ENCODE measurements at regions not wholly inside any gene's neighbourhood (a gene's known extent, or its start where the extent isn't known, plus 50 kb on each side); places are given as distances from the start of the nearest gene placed in this dataset.
"Not testable (repeated sequence)": the region's sequence is repeated elsewhere in the genome, so short reads cannot be mapped to it uniquely, and the experiment has no call there.

DNA sequence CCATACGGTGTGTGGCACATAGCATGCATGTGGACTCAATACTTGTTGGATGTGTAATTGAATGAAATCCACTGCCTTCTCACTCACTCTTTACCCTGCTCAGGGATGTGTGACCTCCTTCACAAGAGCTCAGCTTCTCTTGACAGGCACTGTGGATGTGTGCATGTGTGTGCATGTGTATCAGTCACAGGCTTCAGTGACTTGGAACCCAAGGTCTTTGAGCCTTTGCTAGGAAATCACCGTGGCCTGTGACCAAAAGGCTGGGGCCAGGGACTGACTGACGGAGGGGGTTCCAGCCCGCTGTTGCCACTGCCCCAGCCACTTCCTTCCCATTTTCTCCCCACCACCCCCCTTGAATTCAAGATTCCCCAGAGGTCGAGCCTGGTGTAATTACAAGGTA lies 144.4 kb upstream of the POU3F1 start:
- TF ChIP-seq, protein P1, sequence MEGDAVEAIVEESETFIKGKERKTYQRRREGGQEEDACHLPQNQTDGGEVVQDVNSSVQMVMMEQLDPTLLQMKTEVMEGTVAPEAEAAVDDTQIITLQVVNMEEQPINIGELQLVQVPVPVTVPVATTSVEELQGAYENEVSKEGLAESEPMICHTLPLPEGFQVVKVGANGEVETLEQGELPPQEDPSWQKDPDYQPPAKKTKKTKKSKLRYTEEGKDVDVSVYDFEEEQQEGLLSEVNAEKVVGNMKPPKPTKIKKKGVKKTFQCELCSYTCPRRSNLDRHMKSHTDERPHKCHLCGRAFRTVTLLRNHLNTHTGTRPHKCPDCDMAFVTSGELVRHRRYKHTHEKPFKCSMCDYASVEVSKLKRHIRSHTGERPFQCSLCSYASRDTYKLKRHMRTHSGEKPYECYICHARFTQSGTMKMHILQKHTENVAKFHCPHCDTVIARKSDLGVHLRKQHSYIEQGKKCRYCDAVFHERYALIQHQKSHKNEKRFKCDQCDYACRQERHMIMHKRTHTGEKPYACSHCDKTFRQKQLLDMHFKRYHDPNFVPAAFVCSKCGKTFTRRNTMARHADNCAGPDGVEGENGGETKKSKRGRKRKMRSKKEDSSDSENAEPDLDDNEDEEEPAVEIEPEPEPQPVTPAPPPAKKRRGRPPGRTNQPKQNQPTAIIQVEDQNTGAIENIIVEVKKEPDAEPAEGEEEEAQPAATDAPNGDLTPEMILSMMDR (IDR thresholded peaks at IDR 0.05): no peak
- ATAC-seq (no peak), DNase-seq (no peak)
- Histone ChIP-seq H3K36me3 (no peaks in the 10 kb centered on the region), H3K27ac (no peak overlapping the region), H3K9me3 (no peaks in the 10 kb centered on the region), H3K4me1 (peaks cover 12% of the 10 kb centered on the region), H3K4me3 (no peak overlapping the region), H3K27me3 (ENCODE audit: low read depth) (no peaks in the 10 kb centered on the region)
- intact Hi-C loops (cut with DNase I): no loop called here

DNA sequence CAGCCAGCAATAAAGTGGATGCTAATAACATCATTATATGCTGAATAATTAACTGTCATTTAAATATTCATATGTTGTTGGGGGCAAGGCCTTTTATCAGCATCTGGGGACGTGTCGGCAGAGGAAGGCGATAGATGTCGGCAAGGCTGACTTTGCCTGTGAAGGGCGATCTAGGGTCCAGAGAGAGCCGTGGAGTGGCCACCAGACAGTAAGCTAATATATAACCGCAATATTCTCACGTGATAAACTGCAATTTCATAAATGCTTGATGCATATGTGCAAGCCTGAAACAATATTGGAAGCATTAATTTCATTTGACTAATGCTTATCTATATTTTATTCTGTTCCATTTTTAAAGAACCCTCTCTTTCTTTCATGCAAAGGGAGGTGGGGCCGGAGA lies 141.0 kb upstream of the POU3F1 start:
- H3K27ac ChIP-seq: no peak overlapping the region
- no peaks in the 10 kb centered on the region for H3K9me3 ChIP-seq
- ATAC-seq (no peak), DNase-seq (no peak)
- no peak overlapping the region for H3K4me3 ChIP-seq
- no peaks in the 10 kb centered on the region for H3K27me3 ChIP-seq (ENCODE audit: low read depth)
- TF ChIP-seq, protein P1 (IDR thresholded peaks at IDR 0.05): no peak
- H3K4me1 ChIP-seq: no peaks in the 10 kb centered on the region
- intact Hi-C loops (cut with DNase I): no loop called here
- no peaks in the 10 kb centered on the region for H3K36me3 ChIP-seq

DNA sequence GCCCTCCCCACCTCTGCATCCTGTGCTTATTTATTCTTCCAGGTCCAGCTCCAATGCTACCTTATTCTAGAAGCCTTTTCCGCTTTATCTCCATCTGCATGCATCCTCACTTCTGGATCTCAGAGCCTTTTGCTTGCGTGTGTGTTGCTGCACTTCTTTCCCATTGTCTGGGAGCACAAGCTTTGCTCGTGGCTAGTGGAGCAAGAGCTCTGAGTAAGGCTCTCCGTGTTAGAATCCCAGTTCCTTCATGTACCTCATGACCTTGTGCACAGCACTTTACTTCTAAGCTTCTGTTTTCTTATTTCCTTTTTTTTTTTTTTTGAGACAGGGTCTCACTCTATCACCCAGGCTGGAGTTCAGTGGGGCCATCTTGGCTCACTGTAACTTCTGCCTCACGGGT lies 140.0 kb upstream of the POU3F1 start:
- H3K27ac ChIP-seq: no peak overlapping the region
- no peaks in the 10 kb centered on the region for H3K4me1 ChIP-seq
- H3K4me3 ChIP-seq: no peak overlapping the region
- ATAC-seq: no peak
- DNase-seq: no peak
- TF ChIP-seq, protein P1 (IDR thresholded peaks at IDR 0.05): no peak
- no peaks in the 10 kb centered on the region for H3K9me3 ChIP-seq
- H3K36me3 ChIP-seq: no peaks in the 10 kb centered on the region
- intact Hi-C loops (cut with DNase I): no loop called here
- peaks cover 4% of the 10 kb centered on the region for H3K27me3 ChIP-seq (ENCODE audit: low read depth)

DNA sequence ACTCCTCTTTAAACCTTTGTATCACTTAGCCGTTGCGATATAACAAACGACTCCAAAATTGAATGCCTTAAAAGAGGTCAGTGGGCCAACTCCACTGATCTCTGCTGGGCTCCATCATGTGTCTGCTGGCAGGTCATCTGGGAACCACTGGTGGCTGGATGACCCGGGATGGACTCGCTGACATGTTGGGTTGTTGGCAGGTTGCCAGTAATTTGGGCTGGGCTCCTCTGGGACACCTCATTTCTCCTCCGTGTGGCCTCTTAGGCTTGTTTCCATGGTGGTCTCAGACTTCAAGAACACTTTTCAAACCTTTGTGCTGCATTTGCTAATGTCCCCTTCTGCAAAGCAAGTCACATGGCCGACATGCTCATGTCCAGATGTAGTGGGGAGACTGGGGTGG lies 139.3 kb upstream of the POU3F1 start:
- DNase-seq (no peak), ATAC-seq (no peak)
- intact Hi-C loops (cut with DNase I): no loop called here
- Histone ChIP-seq H3K27me3 (ENCODE audit: low read depth) (peaks cover 4% of the 10 kb centered on the region), H3K27ac (no peak overlapping the region), H3K4me1 (no peaks in the 10 kb centered on the region), H3K9me3 (no peaks in the 10 kb centered on the region), H3K36me3 (no peaks in the 10 kb centered on the region), H3K4me3 (no peak overlapping the region)
- TF ChIP-seq, protein P1 (IDR thresholded peaks at IDR 0.05): no peak

DNA sequence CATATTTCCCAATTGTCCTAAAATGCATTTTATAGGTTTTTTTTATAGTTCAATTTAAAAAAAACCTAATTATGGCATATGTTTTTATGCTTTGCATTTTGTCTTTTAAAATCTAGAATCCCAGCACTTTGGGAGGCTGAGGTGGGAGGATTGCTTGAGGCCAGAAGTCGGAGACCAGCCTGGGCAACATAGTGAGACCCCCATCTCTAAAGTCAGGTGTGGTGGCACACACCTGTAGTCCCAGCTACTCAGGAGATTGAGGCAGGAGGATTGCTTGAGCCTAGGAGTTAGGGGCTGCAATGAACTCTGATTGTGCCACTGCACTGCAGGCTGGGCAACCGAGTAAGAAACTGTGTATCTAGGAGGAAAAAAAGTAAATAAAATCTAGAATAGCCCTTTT lies 137.2 kb upstream of the POU3F1 start:
- Histone ChIP-seq H3K9me3 (no peaks in the 10 kb centered on the region), H3K27ac (no peak overlapping the region), H3K4me3 (no peak overlapping the region), H3K36me3 (no peaks in the 10 kb centered on the region), H3K4me1 (no peaks in the 10 kb centered on the region), H3K27me3 (ENCODE audit: low read depth) (peaks cover 4% of the 10 kb centered on the region)
- TF ChIP-seq, protein P1 (IDR thresholded peaks at IDR 0.05): no peak
- DNase-seq (no peak), ATAC-seq (no peak)
- intact Hi-C loops (cut with DNase I): no loop called here

DNA sequence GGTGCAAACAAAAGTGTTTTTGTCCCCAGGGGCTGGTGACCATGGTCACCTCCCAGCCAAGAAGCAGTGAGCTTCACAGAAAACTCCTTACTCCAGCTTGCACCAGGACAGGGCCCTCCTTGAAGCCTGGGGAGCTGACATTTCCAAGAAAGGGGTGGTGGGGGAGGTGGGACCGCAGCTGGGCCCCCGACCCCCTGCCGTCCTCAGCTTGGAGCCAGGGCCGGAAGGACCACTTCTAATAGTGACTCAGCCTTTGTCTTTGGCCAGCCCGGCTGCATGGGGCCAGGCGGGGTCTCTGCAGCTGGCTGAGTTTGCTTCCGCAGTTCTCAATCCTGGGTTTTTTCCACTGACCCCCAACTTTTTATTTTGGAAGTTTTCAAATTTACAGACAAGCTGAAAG lies 136.5 kb upstream of the POU3F1 start:
- intact Hi-C loops (cut with DNase I): no loop called here
- Histone ChIP-seq H3K36me3 (no peaks in the 10 kb centered on the region), H3K27ac (no peak overlapping the region), H3K4me1 (no peaks in the 10 kb centered on the region), H3K9me3 (no peaks in the 10 kb centered on the region), H3K4me3 (no peak overlapping the region), H3K27me3 (ENCODE audit: low read depth) (peaks cover 4% of the 10 kb centered on the region)
- DNase-seq: no peak
- ATAC-seq: no peak
- TF ChIP-seq, protein P1 (IDR thresholded peaks at IDR 0.05): no peak

DNA sequence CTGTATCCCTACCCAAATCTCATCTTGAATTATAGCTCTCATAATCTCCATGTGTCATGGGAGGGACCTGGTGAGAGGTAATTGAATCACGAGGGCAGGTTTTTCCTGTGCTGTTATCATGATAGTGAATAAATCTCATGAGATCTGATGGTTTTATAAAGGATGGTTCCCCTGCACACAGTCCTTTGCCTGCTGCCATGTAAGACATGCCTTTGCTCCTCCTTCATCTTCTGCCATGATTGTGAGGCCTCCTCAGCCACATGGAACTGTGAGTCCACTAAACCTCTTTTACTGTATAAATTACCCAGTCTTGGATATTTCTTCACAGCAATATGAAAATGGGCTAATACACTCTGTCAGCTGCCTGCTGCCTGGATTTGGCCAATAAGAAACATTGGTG lies 133.8 kb upstream of the POU3F1 start:
- H3K27me3 ChIP-seq (ENCODE audit: low read depth); ATAC-seq; H3K27ac ChIP-seq; intact Hi-C loops (cut with DNase I); H3K36me3 ChIP-seq; H3K9me3 ChIP-seq; H3K4me3 ChIP-seq; DNase-seq; H3K4me1 ChIP-seq: not testable (repeated sequence)
